GM19035 (cell line): ENCODE measurements at regions not wholly inside any gene's neighbourhood (a gene's known extent, or its start where the extent isn't known, plus 50 kb on each side); places are given as distances from the start of the nearest gene placed in this dataset.
"Not testable (repeated sequence)": the region's sequence is repeated elsewhere in the genome, so short reads cannot be mapped to it uniquely, and the experiment has no call there.

ENCODE experiments used
- ATAC-seq: cut with Tn5 transposase; IDR thresholded peaks from one replicate; pipeline ENCODE4 v1.9.1; 2021; ENCODE audit not compliant: unreplicated experiment

DNA sequence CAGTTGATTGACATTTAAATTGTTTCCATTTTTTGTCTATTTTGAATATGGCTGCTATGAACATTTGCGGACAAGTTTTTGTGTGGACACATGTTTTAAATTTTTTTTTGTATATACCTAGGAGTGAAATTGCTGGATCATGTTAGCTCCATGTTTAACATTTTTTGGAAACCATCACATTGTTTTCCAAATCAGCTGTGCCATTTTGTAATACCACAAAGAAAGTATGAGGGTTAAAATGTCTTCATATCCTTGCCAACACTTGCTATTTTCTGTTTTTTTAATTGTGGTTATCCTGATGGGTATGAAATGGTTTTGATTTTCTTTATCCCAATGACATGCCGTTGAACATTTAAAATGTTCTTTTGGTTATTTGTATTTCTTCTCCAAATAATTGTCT is 52.1 kb downstream of the CARTPT start:
- no peak for ATAC-seq

DNA sequence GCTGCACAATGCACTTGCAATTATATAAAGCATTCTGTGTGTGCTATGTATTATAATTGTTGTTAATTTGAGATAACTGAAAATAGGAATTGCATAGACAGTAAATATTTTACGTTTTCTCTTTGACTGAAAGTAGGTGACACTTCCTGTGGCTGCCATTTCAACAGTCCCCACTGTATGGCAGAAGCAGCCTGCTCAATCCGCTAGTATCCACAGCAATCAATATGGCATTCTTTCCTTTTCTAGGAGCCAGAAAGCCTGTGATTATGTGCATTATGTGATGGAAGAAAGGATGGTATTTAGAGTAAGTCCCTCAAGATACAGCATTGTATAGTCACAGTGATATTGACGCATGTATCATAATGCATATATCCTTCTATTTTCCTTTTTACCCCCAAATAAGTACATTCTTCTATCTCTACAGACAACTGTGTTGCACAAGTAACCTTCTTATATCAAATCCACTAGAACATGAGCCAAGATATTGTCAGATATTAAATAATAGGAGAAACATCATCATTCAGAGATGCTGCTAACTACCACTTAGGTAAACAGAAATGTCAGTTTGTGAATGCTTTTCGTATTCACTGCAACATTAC is 59.7 kb downstream of the CARTPT start:
- ATAC-seq = no peak

DNA sequence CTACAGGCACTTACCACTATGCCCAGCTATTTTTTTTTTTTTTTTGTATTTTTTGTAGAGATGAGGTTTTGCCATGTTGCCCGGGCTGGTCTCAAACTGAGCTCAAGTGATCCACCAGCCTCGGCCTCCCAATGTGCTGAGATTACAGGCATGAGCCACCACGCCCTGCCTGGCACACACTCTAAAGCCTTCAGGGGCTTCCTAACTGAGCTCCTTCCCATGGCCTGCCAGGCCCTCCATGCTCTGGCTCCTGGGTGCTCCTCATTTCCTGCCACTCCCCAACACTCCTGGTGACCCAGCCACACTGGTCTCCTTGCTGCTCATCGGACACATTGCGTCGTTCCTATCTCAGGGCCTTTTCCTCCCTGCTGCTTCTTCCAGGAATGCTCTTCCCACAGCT is 61.5 kb downstream of the CARTPT start:
- no peak for ATAC-seq

DNA sequence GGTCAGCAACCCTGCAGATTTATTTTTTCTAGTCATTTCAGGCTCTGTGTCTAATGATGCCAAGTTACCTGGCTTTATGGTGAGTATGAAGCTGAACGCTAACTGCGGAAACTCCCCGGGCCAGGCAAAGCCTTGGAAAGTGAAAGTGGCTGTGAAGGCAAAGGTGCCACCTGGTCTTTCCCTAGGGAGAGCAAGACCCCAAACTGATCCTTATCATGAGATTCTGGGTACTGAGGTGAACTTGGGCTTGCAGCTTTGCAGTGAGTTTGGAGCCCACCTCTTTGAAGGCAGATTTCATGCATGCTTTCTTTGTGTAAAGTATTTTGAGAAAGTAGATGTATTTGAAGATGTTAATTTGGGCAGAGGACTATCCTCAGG is 63.3 kb downstream of the CARTPT start:
- ATAC-seq = peak; percentile 17

DNA sequence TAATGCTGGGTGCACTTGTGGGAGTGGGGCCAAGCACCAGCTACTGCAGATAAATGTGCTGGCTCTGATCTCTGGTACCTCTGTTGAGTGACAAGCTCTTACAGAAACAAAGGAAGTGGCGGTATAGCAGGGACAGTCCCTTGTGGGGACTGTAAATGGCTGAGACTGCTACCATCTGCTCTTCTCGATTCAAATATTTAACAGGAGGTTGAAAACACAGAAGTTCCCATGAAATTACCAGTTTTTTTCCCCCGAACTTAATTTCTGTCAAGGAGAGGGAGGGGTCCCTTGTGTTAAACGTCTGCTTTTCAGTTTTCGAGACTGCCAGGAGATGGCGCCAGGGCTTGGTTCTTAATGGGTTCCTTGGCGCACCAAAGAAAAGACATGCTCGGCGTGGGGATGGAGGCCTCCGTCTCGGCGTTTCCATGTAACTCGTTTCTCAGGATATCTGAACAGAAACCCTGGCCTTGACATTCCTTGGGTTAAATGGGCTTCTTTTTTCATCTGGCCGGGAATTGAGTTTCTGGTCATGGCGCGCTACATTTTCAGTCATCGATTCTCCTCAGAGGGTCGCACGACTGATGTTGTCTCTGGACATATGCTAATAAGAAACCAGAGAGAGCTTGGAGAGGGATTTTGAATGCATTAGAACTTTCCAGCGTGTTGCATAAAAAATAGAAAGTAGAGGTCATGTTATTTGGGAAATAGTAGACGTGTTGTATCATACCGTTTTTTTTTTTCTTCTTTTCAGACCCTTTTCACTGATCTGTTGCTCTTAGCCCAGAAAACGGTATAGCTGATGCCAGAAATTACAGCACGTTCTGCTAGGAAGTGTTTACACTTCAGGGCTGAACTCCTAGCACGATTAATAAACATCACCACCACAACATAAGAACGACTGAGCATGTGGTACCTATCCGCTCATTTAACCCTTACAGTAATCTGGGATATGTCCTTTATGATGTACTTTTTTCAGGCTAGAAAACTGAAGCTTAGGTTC is 64.0 kb downstream of the CARTPT start:
- peak; percentile 98 for ATAC-seq

DNA sequence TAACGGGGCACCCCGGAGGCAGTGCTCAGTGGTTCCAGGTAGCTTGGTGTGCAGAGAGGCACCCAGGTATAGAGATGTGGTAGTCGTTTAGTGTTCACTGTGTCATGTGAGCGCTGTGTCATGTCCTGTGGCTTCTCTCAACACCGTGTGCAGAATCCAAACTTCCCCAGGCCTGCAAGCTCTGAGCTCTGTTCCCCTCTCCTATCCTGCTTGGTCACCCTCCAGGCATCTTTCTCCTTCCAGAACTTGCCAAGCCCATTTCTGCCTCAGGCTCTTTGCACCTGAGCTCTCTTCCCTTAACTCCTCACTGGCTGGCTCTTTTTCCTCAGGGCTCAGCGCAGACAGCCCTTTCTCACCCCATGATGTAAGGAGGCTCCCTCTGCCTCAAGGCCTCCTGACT is 64.8 kb downstream of the CARTPT start:
- no peak for ATAC-seq

DNA sequence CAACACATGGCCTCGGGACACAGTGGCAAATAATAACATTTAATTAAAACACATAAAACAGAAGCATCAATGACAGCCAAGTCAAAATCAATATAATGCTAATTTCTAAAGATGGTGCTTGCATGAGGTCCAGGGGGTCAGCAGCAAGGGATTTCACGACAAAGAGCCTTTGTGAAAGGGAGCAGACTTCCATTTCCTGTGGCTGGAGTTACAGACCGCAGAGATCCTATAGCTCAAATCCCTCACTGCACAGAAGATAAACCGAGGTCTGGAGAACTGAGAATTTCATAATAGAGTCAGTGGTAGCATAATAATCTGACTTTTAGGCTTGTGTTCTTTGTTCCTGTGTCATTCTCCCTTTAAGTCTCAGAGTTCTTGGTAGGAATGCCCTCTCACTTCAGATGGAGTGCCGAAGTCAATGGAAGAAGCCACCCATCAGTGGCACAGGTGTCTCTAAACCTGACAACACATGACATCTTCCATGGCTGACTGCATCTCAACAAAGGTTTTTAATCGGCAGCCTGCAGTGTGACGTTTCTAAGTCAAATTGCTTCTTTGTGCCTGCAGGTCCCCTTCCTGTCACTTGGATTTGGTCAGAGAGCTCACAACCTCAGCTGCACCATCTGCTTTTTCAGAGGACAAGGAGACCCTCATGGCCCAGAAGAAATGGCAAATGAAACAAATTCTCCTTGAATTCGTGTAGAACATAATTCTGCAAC is 67.4 kb downstream of the CARTPT start:
- no peak for ATAC-seq

DNA sequence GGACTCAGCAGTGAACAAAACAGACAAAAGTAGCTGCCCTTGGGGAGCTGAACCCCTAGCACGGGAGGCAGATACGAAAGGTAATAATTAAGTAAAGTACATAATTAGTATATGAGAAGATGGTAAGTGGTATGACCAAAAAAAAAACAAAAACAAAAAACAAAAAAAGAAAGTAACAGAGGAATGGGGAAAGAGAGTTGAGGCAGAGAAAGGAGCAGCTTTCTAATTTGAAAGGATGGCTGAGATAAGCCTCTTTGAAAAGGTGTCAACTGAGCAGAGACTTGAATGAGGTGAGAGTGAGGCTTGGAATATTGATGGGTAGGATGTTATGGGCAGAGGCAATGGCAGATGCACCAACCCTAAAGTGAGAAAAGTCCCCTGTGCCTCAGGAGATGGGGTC is 69.7 kb downstream of the CARTPT start:
- ATAC-seq = no peak

DNA sequence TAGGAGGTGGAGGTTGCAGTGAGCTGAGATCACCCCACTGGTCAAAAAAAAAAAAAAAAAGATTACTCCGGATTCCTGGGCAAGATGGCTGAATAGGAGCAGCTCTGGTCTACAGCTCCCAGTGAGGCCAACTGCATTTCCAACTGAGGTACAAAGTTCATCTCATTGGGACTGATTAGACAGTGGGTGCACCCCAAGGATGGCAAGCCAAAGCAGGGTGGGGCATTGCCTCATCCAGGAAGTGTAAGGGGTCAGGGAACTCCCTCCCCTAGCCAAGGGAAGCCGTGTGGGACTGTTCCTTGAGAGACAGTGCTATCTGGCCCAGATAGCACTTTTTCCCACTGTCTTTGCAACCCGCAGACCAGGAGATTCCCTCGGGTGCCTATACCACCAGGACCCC is 70.7 kb downstream of the CARTPT start:
- no peak for ATAC-seq

DNA sequence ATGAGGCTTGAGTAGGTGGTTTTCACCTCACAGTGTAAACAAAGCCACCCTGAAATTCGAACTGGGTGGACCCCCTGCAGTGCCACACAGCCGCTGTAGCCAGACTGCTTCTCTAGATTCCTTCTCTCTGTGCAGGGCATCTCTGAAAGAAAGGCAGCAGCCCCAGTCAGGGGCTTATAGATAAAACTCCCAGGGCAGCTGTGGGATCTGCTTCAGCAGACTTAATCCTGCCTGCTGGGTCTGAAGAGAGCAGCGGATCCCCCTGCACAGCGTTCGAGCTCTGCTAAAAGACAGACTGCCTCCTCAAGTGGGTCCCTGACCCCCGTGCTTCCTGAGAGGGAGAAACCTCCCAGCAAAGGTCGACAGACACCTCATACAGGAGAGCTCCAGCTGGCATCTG is 71.4 kb downstream of the CARTPT start:
- no peak for ATAC-seq

DNA sequence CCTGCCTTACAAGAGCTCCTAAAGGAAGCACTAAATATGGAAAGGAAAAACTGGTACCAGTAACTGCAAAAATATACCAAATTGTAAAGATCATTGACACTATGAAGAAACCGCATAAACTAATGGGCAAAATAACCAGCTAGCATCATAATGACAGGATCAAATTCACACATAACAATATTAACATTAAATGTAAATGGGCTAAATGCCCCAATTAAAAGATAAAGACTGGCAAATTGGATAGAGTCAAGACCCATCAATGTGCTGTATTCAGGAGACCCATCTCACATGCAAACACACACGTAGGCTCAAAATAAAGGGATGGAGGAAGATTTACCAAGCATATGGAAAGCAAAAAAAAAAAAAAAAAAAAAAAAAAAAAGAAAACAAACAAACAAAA is 73.0 kb downstream of the CARTPT start:
- ATAC-seq = not testable (repeated sequence)

DNA sequence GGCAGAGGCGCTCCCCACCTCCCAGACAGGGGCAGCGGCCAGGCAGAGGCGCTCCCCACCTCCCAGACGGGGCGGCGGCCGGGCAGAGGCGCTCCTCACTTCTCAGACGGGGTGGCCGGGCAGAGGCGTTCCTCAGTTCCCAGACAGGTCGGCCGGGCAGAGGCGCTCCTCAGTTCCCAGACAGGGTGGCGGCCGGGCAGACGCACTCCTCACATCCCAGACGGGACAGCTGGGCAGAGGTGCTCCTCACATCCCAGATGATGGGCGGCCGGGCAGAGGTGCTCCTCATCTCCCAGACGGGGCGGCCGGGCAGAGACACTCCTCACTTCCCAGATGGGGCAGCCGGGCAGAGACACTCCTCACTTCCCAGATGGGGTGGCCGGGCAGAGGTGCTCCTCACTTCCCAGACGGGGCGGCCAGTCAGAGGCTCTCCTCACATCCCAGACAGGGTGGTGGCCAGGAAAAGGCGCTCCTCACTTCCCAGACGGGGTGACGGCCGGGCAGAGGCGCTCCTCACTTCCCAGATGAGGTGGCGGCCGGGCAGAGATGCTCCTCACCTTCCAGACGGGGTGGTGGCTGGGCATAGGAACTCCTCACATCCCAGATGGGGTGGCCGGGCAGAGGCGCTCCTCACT is 75.1 kb downstream of the CARTPT start:
- no peak for ATAC-seq

DNA sequence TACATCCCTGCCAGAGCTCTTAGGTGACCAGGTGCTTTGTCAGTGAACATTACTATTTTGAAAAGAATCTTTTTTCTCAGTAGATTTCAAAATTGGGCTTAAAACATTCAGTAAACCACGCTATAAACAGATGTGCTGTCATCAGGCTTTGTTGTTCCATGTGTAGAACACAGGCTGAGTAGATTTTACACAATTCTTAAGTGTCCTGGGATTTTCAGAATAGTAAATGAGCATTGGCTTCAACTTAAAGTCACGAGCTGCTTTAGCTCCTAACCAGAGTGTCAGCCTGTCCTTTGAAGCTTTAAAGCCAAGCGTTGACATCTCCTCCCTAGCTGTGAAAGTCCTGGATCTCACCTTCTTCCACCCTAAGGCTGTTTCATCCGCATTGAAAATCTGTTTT is 83.6 kb downstream of the CARTPT start:
- ATAC-seq = no peak

DNA sequence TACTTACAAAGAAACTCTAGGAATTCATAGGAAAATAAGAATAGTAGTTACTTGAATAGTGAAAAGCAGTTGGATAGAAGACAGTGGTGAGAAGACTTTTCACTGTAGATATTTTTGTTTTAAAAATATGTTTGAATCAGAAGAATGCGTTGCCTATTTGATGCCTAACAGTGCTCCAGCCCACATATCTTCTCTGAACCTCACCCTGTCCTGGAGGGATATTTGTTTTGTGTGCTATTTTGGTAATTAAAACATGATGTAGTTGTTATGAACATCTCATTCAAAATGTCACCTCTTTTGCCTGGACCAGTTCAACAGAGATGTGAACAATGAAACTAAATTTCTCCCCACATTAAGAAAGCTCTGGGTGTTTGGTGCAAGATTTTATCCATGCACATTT is 87.6 kb downstream of the CARTPT start:
- ATAC-seq = no peak

DNA sequence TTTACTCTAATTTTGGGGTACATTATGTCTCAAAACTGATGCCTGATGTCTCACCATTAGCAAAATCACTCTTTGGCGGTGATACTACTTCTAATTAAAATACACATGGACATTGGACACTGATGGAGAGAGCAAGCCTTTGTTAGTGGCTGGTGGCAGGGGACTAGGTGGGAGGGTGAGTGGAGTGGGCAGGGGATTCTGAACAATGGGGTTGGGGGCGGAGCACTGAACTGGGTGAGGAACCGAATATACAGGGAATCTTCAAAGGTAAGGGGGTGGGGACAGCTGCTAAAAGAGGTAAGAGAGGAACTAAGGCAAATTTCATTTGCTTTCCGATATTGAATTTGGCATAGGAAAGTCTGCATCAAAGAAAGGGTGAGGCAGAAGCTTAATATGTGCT is 88.8 kb downstream of the CARTPT start:
- no peak for ATAC-seq

DNA sequence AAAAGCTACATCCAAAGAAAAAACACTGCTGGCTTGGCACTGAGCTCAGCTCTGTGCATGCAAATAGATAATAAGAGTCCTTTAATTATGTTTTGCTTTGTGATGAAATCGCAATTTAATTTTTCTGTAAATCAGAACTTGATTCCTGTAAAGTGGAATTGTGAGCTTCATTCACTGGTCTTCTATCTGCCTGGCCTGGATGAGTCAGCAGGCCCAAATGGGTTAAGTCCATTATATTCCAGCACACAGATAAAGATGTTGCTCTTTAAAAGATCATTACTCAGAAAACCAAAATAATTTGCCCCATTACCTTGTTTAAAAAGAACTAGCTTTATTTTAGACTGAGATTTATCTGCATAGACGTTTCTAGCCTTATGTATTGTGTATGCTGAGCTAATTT is 90.4 kb downstream of the CARTPT start:
- no peak for ATAC-seq

DNA sequence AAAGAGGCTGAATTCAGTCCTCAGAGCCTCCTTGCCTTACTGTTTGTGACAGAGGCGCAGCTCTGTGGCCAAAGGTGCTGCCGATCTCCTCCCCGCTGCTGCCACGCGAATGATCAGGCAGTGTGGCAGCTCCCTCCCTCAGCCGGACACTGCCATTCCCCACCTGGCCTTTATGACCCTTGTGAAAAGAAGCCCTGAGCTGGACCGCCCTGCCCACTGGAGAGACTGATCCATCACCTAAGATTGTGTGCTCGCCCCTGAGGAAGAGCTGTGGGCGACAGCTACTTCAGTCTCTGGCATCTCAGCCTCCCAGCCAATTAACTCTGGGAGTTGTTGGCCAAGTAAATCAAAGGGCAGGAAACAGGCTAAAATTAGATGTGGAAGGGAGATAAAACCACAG is 90.9 kb downstream of the CARTPT start:
- no peak for ATAC-seq

DNA sequence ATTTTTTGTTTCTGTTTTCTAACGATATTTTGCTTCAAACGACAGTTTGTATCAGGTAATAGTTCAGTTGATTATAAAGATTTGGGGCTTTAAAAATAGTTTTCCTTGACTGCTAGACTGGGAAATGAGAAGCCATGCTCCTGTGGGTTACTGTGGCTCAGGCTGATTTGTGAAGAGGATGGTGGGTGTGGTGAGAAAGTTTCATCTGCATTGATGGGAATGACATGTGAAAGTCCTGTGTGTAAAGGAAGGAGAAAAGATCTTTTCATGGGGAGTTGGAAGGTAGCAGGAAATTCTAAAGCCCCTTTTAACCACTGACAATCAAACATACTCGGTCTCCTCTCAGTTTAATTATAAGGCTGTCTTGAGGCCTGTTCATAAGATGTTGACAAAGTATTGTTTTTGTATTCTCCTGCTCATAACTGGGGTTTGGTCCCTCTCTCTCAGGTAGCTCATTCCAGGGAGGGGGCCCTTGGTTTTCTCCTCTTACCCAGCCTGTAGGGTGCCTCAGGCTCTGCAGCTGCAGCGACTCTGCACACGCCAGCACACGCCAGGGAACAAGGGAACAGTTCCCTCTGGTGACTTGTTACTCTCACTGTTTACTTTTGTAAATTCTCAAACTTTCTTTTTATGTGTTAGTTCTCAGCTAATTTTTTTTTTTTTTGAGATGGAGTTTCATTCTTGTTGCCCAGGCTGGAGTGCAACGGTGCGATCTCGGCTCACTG is 91.6 kb downstream of the CARTPT start:
- no peak for ATAC-seq

DNA sequence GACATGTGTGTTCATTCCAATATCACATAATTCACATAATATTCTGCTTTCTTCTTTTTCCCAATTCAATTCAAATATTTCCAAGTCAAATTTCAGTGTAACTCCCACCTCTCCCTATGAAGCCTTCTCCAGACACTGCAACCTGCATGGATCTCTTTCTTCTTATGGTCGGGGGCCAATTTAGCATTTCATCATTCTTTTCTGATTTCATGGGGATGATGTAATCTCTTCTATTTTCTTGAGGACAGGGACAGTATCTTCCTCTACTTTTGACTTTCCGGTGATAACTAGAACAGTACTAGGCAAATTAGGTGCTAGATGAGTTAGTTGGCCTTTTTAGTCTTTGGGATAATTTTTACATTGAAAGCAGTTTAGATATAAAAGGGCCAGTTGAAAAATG is 92.7 kb downstream of the CARTPT start:
- ATAC-seq = no peak

DNA sequence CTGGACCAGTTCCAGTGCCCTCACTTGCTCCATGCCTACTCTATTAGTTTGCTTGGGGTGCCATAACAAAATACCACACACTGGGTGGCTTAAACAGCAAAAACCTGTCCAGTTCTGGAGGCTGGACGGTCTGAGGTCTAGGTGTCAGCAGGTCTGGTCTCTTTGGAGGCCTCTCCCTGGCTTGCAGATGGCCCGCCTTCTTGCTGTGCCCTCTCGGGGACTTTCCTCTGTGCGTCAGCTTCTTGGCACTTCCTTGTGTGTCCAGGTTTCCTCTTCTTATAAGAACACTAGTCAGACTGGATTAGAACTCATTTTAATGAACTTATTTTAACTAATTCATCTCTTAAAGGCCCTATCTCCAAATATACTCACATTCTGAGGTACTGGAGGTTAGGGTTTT is 97.2 kb downstream of the CARTPT start:
- no peak for ATAC-seq

DNA sequence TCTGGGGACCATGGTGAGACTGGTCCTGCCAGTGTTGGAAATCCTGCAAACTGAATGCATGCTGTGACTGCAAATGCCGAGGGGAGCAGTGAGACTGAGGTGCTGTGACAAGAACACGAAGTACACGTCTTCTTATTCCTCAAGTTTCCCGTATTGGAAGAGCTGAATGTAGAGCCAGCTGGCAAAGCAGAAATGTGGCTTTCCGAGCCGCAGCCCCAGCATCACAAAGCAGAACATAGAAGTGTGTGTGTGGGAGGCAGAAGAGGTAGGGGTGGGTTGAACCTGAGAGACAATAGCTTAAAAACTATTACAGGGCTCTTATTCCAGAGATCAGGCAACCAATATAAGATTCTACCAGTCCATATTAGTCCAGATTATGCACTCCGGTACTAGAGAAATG is 98.8 kb downstream of the CARTPT start:
- no peak for ATAC-seq
